Right atrium auricular region (tissue), 2 donors: ENCODE measurements at regions not wholly inside any gene's neighbourhood (a gene's known extent, or its start where the extent isn't known, plus 50 kb on each side); places are given as distances from the start of the nearest gene placed in this dataset.

Experiments
- DNase-seq: peaks from one replicate; pipeline ENCODE4 v3.0.0-alpha.2; 2019; ENCODE audit warnings: low spot score
- H3K27ac ChIP-seq, 2 donors: fragments of 200-600 bp; sonication (generic); 1 replicate in 1 of 2; 2 replicates in 1 of 2; pipeline ENCODE4 v1.5.1; 2016 to 2019
- H3K27me3 ChIP-seq, 2 donors: fragments of 200-600 bp; sonication (generic); one replicate each; pipeline versions ENCODE4 v1.5.1 to v1.6.0; 2017 to 2019
- H3K36me3 ChIP-seq: fragments of 200-600 bp; sonication (generic); one replicate; pipeline ENCODE4 v1.5.1; 2016
- H3K4me1 ChIP-seq, 2 donors: fragments of 200-600 bp; sonication (generic); one replicate each; pipeline versions ENCODE4 v1.5.1 to v1.6.0; 2017 to 2019
- H3K4me3 ChIP-seq, 2 donors: fragments of 200-600 bp; sonication (generic); 1 replicate in 1 of 2; 2 replicates in 1 of 2; pipeline ENCODE4 v1.5.1; 2017 to 2019; ENCODE audit warnings: mild to moderate bottlenecking in 1 of 2, moderate library complexity in 1 of 2
- H3K9me3 ChIP-seq, 2 donors: fragments of 200-600 bp; sonication (generic); one replicate each; pipeline ENCODE4 v1.5.1; 2019
- CTCF ChIP-seq, 2 donors: fragments of 200-600 bp; sonication (generic); IDR thresholded peaks; one replicate each; pipeline ENCODE4 v1.5.1; 2019; ENCODE audit warnings: antibody characterized with exemption in 2 of 2

- TF ChIP-seq CTCF (IDR thresholded peaks at IDR 0.05): no peak
- DNase-seq: no peak
- Histone ChIP-seq H3K36me3 (no peaks in the 10 kb centered on the region), H3K9me3 (peaks cover 0 to 17% of the 10 kb centered on the region in 2 donors), H3K4me1 (no peaks in the 10 kb centered on the region), H3K27me3 (no peaks in the 10 kb centered on the region), H3K4me3 (no peak overlapping the region), H3K27ac (no peak overlapping the region)
These were observed 165.8 kb upstream of the CTTNBP2NL start for GRCh38 chr1:112230232-112230631.

- Histone ChIP-seq H3K4me3 (no peak overlapping the region), H3K27ac (no peak overlapping the region), H3K4me1 (no peaks in the 10 kb centered on the region), H3K9me3 (peaks cover 0 to 17% of the 10 kb centered on the region in 2 donors), H3K36me3 (no peaks in the 10 kb centered on the region), H3K27me3 (no peaks in the 10 kb centered on the region)
- DNase-seq: no peak
- TF ChIP-seq CTCF (IDR thresholded peaks at IDR 0.05): no peak
These were observed 164.7 kb upstream of the CTTNBP2NL start for GRCh38 chr1:112231331-112231730.

DNA sequence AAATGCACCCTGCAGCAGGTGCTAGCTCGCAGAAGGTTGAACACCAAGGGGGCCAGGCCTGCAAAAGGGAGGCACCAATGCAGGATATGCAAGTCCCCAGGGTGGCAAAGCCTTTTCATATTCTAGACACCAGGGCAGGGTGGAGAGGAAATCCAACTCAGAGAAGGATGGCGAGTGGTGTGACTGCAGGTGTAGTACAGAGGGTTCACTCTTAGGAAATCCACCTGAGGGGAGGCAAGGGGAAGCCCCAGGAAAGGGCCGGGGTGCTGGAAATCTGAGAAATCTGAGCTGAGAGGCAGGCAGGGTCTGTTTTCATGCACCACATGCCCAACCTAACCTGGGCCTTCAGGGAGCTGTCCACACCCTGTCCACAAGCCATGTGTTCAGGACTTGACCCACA, 163.2 kb upstream of the CTTNBP2NL start:
- no peak overlapping the region for H3K27ac ChIP-seq
- H3K36me3 ChIP-seq: no peaks in the 10 kb centered on the region
- no peak overlapping the region for H3K4me3 ChIP-seq
- peaks cover 0 to 11% of the 10 kb centered on the region in 2 donors for H3K9me3 ChIP-seq
- H3K27me3 ChIP-seq: no peaks in the 10 kb centered on the region
- DNase-seq: no peak
- no peak for TF ChIP-seq CTCF (IDR thresholded peaks at IDR 0.05)
- no peaks in the 10 kb centered on the region for H3K4me1 ChIP-seq

DNA sequence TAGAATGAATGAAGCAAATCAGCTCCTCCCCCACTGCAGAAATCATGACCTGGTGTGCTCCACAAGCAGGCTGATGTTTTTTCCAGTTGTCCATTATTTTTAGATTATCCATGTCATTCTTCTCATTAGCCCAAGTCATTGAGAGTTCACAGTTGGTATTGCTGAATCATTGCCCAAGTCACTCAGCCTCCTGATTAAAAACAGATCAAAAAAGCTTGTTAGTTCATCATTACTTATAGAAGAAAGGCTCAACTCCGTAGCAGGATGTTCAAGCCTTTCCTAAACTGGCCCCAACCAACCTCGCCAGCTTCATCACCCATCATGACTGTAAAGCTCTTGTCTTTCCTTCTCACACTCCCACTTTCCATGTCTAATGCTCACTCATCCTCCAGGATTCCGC, 161.3 kb upstream of the CTTNBP2NL start:
- DNase-seq: no peak
- Histone ChIP-seq H3K27ac (no peak overlapping the region), H3K9me3 (no peaks in the 10 kb centered on the region), H3K4me3 (no peak overlapping the region), H3K36me3 (no peaks in the 10 kb centered on the region), H3K4me1 (no peaks in the 10 kb centered on the region), H3K27me3 (no peaks in the 10 kb centered on the region)
- no peak for TF ChIP-seq CTCF (IDR thresholded peaks at IDR 0.05)

DNA sequence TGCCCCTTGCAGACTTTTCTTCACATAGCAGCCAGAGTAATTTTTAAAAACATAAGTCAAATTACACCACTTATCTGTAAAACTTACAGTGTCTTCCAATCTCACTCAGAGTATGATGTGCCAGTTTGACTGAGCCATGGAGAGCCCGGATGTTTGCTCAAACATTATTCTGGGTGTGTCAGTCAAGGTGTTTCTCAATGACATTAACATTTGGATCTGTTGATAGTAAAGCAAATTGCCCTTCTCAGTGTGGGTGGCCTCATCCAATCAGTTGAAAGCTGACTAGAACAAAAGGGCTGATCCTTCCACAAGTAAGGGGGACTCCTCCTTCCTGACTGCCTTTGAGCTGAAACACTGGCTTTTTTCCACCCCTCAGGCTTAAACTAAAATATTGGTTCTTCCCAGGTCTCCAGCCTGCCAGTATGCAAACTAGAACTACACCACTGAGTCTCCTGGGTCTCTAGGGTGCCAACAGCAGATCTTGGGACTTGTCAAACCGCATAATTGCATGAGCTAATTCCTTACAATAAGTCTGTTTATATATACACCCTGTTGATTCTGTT, 157.9 kb upstream of the CTTNBP2NL start:
- TF ChIP-seq CTCF (IDR thresholded peaks at IDR 0.05): no peak
- Histone ChIP-seq H3K4me3 (no peak overlapping the region), H3K36me3 (no peaks in the 10 kb centered on the region), H3K27me3 (no peaks in the 10 kb centered on the region), H3K9me3 (no peaks in the 10 kb centered on the region), H3K27ac (no peak overlapping the region), H3K4me1 (no peaks in the 10 kb centered on the region)
- DNase-seq: no peak

GRCh38 chr1:112239683-112240330, 156.2 kb upstream of the CTTNBP2NL start:
- H3K4me1 ChIP-seq: peaks cover 0 to 3% of the 10 kb centered on the region in 2 donors
- H3K27ac ChIP-seq: no peak overlapping the region
- H3K4me3 ChIP-seq: no peak overlapping the region
- DNase-seq: no peak
- no peaks in the 10 kb centered on the region for H3K27me3 ChIP-seq
- H3K9me3 ChIP-seq: no peaks in the 10 kb centered on the region
- no peaks in the 10 kb centered on the region for H3K36me3 ChIP-seq
- TF ChIP-seq CTCF (IDR thresholded peaks at IDR 0.05): no peak
